ENCODE measurements at regions not wholly inside any gene's neighbourhood (a gene's known extent, or its start where the extent isn't known, plus 50 kb on each side); places are given as distances from the start of the nearest gene placed in this dataset.

DNA sequence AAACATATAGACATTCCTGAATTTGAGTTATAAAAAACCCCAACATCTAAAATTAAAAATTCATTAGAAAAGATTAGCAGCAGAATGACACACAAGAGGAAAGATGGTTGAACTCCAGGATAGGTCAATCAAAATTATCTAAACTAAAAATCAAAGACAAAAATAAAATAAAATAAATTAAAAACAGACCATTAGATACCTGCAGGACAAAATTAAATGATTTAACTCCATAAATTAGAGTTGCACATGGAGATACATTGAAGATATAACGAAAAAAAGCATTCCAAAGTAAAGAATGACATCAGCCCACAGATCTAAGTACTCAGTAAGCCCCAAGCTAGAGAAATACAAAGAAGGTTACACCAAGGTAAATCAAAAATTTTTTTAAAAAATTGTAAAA is 226.1 kb upstream of the SORCS1 start:
- no peak for DNase-seq

DNA sequence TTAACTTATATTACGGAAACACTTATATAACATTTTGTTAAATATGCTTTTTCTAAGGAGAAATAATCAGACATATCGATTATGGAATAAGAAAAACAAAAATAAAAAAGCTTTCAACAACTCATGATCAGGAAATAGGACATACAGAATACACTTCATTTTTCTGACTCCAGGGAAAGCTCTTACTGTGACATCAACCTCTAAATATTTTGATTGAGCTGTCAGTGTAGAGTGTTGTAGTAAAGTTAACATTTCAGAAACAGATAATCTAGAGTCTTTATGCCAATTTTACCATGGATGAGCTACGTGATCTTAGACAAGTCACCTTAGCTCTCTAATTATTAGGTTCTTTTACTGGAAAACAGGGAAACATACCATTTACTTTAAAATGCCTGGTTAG is 218.9 kb upstream of the SORCS1 start:
- no peak for DNase-seq

DNA sequence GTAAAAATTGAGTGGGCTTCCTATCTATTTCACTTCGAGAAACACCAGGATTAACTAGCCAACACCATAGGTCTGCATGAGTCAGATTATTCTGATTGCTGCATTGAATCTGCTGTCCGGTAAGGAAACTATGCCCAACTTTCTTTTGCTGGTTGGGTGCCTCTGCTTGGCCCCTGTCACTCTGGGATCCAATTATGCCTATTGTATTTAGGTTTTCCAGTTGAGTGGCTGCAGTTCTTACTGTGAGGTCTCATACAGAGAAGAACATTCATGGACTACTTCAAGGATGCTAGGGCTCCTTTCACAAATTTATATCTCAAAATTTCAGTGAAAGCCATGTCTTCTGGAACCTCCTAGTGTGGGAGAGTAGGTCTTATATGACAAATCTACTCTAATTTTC is 215.1 kb upstream of the SORCS1 start:
- DNase-seq, result no peak

DNA sequence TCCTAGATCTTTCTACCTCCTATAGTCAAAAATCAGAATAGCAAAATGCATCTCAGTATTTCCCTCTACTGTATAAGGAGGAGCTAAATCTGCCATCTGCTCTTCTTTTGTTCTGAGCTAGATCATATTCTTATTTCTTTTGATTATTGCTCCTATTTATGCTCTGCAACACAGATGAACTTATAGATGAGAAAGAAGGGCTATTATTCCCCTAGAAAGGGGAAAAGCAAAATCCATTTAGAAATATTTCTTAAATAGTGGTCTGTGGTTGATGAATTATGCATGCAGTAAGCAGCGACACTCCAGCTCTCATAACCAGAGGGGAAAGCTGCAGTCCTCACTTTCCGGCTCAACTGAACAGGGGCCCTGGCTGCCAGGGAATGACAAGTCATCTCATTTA is 207.3 kb upstream of the SORCS1 start:
- no peak for DNase-seq

DNA sequence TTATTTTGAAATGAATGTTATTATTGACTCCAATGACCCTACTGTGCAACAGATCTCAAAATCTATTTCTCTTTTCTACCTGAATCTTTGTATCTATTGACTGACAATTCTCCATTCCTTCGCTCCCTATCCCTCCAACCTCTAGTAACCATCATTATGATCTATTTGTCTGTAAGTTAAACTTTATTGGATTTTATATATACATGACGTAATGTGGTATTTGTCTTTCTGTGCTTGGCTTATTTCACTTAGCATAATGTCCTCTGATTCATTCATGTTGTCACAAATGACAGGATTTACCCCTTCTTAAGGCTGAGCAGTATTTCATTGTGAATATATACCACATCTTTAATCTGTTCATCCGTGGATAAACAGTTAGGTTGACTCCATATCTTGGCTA is 200.4 kb upstream of the SORCS1 start:
- no peak for DNase-seq

DNA sequence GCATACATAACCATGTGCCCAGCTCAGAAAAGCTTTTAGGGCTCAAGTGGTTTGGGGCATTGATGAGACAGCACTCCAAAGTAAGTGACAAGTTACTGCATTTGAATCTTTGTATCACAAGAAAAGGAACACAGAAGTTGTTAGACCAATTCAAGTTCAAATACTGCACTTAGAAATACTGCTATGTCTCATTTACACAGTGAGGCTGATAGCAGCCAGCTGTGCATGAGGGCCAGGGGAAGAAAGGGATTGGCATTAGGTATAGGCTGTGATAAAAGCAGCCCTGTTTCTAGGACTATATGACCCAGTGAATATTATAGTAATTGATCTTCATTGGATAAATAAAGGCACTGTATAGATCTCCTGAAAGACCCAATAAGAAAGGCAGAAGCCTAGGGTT is 197.8 kb upstream of the SORCS1 start:
- DNase-seq, result no peak

DNA sequence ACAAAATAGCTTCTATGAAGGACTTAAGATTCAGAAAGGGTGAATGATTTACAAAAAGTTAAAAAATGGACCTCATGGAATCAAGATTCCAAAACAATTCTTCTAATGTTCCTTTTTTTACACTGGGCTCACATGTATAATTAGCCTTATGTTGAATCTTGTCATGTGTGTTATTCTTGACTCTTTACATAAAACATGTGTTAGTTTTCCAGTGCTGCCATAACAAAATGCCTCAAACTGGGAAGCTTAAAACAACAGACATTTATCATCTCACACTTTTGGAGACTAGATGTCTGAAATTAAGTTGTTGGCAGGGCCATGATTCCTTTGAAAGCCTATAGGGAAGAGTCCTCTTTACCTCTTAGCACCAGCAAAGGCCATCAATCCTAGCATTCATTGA is 192.5 kb upstream of the SORCS1 start:
- no peak for DNase-seq

DNA sequence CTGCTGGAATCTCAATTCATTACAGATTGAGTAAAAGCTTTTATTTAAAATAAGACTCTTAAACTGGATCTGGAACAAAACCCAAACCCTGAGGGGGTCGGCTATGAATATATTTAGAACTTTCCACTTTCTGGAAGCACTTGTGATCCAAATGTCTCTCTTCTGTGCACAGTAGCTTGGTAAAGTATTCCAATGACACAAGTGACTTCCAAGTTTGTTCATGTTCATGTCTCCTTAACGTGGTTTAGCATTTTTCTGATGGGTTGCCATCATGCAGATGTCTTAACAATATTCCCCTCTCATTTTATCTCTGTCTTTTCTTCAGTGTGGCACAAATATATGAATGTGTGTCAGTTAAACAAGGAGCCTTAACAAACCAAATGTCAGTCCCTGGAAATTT is 191.9 kb upstream of the SORCS1 start:
- DNase-seq, result no peak

DNA sequence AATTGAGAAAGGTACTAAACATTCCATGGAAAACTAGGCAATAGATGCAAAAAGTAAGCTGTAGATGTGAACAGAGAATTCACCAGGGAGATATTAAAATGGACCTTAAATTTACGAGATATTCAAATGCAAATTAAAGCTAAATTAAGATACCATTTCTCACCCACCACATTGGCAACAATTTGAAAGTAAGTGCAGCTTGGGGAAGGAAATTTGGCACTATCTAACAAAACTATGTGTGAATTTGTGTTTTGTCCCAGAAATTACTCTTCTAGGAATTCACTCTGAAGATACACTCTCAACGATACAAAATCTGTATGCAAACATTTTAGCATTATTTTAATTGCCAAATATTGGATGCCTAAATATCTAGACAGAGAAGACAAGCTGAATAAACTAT is 178.2 kb upstream of the SORCS1 start:
- DNase-seq, result no peak

DNA sequence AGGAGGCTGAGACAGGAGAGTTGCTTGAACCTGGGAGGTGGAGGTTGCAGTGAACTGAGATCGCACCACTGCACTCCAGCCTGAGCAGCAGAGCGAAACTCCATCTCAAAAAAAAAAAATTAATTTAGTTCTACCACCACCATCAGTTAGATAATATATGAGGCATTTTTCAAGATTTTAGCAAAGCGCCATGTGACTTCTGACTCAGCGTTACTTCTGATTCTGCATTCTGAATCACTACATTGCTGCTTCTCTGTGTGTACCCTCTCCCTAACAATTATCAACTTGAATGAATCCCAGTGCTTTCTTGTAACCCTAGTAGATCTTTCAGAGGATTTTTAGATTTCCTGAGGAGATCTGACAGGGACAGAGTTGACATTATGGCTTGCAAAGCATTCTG is 176.8 kb upstream of the SORCS1 start:
- no peak for DNase-seq

DNA sequence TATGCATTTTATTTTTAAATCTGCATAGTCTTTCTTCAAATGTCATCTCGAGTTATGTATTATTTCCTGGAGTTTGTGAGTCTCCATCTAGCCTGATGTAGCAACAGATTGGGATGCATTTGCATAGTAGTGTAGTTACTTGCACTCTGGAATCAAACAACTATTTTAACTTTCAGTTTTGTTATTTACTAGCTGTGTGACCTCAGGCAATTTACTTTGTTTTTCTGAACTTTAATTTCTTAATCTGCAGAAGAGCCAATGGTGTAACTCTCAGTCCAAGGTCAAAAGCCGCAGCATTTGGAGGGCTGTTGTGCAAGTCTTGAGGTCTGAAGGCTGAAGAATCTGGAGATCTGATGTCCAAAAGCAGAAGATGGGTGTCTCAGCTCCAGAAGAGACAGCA is 175.8 kb upstream of the SORCS1 start:
- no peak for DNase-seq

DNA sequence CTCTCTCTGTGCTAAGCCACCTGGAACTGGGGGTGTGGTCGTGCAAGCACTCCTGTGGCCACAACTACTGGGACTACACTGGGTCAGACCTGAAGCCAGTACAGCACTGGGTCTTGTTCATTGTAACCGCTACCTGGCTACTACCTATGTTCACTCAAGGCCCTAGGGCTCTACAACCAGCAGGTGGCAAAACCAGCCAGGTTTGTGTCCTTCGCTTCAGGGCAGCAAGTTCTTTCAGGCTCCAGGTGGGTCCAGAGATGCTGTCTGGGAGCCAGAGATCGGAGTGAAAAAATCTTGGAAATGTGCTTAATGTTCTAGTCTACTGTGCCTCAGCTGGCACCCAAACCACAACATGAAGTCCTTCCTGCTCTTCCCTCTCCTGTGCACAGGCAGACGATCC is 171.6 kb upstream of the SORCS1 start:
- DNase-seq, result no peak

DNA sequence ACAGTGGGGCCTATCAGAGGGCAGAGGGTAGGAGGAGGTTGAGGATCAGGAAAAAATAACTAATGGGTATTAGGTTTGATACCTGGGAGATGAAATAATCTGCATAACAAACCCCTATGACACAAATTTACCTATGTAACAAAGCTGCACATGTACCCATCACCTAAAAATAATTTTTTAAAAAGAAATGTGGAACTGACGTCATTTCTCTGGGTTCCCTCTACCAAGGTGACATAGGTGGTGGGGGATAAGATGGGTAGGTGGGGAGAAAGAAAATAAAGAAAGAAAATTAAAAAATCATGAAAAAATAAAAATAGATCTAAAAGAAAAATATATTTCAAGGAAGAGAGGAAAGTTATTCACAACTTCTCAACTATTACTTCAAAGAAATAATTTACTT is 153.1 kb upstream of the SORCS1 start:
- no peak for DNase-seq

DNA sequence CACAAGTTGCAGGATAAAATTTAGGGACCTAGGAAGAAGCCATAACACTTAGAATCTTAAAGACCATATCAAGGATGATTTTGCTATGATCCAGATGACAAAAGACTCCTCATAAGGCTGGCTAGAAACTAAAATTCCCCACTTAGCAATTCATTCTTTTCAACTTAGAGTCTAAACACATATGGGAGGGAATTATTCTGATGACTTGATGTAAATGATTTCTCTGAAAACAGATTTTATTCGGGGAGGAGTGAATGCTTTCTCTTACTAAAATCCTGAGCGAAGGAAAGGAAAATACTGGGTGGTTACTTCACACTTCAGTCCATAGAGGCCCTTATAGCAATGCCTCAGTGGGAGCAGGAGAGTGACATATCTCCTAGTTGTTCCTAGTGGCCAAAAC is 138.7 kb upstream of the SORCS1 start:
- DNase-seq, result no peak

DNA sequence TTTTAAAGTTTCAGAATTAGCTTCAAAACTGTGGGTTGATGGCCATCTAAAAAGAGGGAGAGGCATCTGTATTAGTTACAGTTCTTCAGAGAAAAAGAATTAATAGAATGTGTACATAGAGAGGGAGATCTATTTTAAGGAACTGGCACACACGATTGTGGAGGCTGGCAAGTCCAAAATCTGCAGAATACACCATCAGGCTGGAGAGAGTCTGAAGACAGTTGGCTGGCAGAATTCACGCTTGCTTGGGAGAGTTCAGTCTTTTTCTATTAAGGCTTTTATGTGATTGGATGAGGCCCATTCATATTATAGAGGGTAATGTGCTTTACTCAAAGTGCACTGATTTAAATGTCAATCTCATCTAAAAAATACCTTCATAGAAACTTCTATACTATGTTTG is 135.1 kb upstream of the SORCS1 start:
- no peak for DNase-seq

DNA sequence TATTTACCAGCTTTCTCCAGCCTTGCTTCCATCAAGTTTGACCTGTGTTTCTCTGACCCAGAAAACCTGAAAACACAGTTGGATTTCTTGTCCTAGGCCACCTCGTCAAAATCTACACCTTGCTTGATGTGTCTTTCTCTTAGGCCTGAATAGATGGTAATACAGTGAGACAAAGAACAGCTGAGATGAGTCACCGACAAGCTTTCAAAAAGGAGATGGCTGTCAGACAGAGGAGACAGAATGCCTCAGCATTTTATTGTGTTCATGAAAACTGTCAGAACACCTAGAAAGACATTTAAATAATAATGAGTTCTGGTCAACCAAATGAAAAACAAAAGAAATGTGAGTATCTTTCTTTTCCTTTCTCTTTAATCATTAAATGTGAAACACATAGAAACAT is 119.7 kb upstream of the SORCS1 start:
- no peak for DNase-seq

DNA sequence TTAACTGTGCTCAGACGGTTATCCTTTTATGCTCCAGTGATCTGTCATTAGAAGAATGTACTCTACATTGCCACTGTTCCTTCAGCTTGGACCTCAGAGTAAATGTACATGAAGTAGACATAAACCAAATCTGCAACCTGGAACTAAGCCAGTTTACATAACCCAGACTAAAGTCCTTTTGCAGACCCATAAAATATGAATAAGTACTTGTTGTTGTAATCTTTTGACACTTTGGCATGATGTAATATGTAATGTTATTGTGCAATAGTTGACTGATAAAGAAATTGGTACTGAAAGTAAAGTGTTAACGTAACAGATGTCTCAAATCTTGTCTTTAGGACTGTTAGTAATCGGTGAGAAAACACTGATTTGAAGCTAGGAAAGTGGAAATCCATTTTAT is 115.8 kb upstream of the SORCS1 start:
- no peak for DNase-seq

DNA sequence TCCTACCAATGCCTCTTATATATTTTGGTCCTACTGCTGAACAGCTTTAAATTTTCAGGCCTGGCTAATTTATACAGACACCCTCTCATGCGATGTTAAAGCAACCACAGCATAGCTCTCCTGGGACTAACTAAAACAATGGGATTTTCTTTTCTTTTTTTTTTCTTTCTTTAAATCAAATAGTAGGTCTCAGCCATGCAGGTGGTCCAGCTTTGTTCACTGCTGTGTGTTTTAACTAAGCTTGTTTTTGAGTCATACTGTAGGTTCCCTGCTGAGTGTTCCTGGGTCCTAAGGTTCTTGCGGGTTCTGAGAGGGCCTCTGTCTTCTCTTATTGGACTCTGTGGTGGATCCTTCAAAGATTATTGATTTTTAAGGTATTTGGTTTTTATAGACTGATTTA is 113.1 kb upstream of the SORCS1 start:
- DNase-seq, result no peak

DNA sequence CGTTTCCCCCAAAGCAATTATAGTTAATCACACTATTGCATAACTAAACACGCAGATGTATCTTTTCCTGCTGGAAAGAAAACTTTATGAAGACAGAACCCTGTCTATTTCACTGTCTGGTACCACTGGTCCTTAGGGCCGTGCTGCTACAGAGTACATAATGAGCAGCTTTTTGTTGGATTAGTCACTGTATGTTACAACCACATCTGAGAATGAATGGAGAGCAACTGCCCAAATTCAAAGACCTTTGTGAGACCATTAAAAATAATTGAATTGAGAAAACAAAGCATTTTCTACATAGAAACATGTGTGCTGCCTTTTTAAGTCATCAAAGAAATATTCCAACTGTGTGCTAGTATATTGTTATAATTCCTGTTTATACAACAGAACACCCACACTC is 111.3 kb upstream of the SORCS1 start:
- no peak for DNase-seq

DNA sequence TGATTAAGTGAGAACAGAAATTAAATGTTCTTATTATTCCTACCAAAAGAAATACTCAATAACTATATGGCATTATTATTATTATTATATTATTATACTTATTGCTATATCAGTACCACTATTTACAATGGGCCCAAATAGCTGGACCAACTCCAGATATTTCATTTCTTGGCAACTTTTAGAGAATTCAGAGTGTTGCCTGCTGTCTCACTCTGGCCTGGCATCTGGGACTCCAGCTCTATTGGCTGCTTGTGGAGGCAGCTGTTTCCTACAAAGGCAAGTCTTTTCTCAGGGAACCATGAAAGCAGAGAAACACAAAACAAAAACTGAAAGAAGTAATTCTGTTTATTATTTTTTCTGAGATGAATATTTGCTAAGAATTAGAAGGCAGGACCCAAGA is 105.1 kb upstream of the SORCS1 start:
- no peak for DNase-seq

DNA sequence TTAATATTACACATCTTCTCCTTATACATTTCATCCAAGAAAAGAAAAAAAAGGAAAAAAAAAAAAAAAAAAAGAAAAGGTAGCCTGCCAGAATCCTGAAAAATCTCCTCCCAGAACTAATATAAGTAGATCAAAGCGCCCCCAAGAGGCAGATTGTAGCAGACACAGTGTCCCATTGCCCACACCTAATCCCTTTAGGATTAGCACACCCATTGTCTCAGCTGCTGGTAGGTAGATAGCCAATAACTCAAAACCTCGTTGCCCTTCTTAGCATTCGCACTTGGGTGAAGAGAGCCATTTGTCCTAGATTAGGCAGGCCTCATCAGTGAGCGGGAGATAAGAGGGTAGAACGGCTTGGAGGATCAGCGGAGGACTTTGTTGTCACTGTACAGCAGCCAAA is 100.2 kb upstream of the SORCS1 start:
- DNase-seq, result no peak

DNA sequence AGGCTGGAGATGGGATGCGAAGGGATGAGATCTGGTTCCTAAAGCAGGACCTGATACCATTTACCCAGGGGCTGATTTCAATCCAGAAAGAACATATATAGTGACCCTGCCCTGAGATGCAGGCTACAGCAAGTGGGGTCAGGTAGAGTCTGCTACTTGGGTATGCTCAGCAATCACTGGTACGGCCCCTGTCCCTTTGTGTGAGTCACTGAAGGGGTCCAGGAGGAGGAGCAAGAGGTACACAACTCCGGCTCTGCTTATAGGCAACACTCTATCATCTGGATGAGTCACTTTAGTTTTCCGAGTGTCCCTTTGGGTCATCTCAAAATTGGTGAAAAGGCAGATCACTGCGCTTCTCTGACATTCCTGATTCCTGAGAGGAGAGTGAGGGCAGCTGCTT is 79.6 kb upstream of the SORCS1 start:
- no peak for DNase-seq

DNA sequence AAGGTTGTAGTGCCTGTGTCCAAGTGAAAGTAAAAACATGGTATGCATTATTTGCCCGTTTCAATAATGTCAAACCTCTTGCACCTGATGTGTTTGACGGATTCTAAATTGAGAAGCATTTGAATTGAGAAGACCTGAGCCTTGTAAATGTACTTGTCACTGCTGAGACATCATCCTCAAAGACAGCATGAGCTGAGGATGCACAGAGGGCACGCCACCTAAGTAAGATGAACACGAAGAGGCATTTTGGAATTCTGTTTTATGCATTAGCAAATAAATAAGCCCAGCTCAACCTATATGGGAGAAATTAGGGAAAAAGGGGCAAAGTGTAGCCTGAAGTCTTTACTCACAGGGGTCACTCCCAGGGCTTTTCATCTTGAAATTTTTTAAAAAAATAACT is 73.8 kb upstream of the SORCS1 start:
- no peak for DNase-seq

DNA sequence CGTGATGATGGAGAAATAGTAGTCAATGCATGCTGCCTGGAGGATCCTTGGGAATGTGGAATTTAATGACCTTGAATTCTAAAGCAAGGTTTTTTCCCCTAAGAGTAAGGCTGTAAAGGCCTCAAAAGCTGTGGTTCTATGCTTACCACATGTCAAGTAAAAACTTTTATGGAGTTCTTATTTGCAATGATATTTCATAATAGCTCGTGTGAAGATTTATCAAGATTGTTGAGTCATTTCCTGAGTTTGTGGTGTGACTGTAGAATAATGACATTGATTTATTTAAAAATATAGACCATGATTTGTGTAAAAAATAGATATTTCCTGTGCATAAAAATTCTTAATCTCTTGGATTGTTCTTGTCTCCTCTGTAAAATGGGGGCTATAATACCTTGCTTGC is 67.5 kb upstream of the SORCS1 start:
- no peak for DNase-seq

DNA sequence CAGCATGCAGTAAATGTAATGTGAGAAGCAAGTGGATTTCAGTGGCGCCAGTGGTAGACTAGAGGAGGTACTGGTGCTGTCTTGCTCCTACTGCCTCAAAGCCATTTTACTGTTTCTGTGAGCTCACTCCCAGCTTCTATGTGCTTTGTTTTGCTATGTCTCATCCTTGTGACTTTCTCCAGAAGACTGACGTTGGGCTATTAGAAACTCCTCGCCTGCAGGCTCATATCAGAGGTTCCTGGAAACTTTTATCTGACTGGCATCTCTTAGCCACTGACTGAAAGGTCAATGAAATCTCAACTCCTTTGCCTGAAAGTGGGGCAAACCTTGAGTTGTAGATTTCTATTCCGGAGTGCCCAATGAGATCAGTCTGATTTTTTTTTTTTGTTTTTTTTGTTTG is 66.4 kb upstream of the SORCS1 start:
- DNase-seq, result no peak

DNA sequence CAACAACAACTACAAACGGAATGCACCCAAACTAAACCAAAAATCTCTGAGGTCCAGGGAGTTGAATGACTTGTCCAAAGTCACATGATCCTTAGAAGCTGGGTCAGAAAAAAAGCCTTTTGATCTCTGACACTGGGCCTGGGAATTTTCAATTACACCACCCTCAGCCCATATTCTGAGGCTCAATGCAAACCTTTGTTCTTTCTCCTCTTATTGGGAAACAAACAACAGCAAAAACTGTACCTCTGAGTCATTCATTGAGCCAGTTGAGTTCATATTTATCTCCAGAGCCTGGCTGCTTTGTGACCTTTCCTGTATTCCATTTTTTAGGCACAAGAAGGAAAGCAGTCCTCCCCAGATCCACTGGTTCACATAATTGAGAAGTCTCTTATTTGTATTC is 51.2 kb upstream of the SORCS1 start:
- DNase-seq, result no peak
